Neuronal stem cell (in vitro differentiated cells): ENCODE measurements at regions not wholly inside any gene's neighbourhood (a gene's known extent, or its start where the extent isn't known, plus 50 kb on each side); places are given as distances from the start of the nearest gene placed in this dataset.

Experiments
- DNase-seq: peaks from one replicate; pipeline ENCODE4 v3.0.0-alpha.2; 2013; ENCODE audit warnings: low spot score
- H2AFZ ChIP-seq: one replicate; pipeline ENCODE4 v1.6.1; 2013; ENCODE audit warnings: mild to moderate bottlenecking, low read length, inconsistent platforms
- H2AK5ac ChIP-seq: 2 replicates; pipeline ENCODE4 v1.6.1; 2013; ENCODE audit warnings: low read depth, mild to moderate bottlenecking, inconsistent platforms, low read length, moderate library complexity, mixed read lengths
- H2BK120ac ChIP-seq: 2 replicates; pipeline ENCODE4 v1.6.1; 2013; ENCODE audit warnings: low read depth, mild to moderate bottlenecking, inconsistent platforms, low read length, moderate library complexity, mixed read lengths
- H2BK12ac ChIP-seq: one replicate; pipeline ENCODE4 v1.6.1; 2013; ENCODE audit warnings: low read length, inconsistent platforms
- H2BK15ac ChIP-seq: 2 replicates; pipeline ENCODE4 v1.6.1; 2013; ENCODE audit warnings: mild to moderate bottlenecking, low read length, inconsistent platforms, mixed read lengths
- H2BK5ac ChIP-seq: one replicate; pipeline ENCODE4 v1.6.1; 2013; ENCODE audit warnings: inconsistent platforms, mild to moderate bottlenecking, low read length, moderate library complexity
- H3K14ac ChIP-seq: one replicate; pipeline ENCODE4 v1.6.1; 2013; ENCODE audit warnings: low read length, inconsistent platforms
- H3K18ac ChIP-seq: 2 replicates; pipeline ENCODE4 v1.6.1; 2013; ENCODE audit warnings: low read length, inconsistent platforms
- H3K23ac ChIP-seq: 2 replicates; pipeline ENCODE4 v1.6.1; 2013; ENCODE audit warnings: low read depth, mild to moderate bottlenecking, mixed read lengths, low read length, inconsistent platforms; ENCODE audit not compliant: poor library complexity
- H3K27ac ChIP-seq: replicated peaks from 3 replicates; pipeline ENCODE4 v1.5.1; 2013; ENCODE audit warnings: low read length, inconsistent platforms
- H3K27me3 ChIP-seq, 3 experiments: 2 replicates each; pipeline ENCODE4 v1.6.1; 2013; ENCODE audit warnings: low read length in 3 of 3, mild to moderate bottlenecking in 2 of 3, inconsistent platforms in 1 of 3, low read depth in 1 of 3, mixed read lengths in 1 of 3, moderate library complexity in 1 of 3; ENCODE audit not compliant: control insufficient read depth in 3 of 3, insufficient read depth in 3 of 3
- H3K36me3 ChIP-seq, 2 donors: replicated peaks in 1 of 2; 2 replicates each; pipeline ENCODE4 v1.6.1; 2013; ENCODE audit warnings: low read length in 2 of 2; ENCODE audit not compliant: control insufficient read depth in 2 of 2, insufficient read depth in 2 of 2
- H3K4ac ChIP-seq: 2 replicates; pipeline ENCODE4 v1.6.1; 2013; ENCODE audit warnings: inconsistent platforms, mild to moderate bottlenecking, low read length, moderate library complexity
- H3K4me1 ChIP-seq, 2 donors: 1 replicate in 1 of 2; 2 replicates in 1 of 2; pipeline ENCODE4 v1.6.1; 2013; ENCODE audit warnings: low read length in 2 of 2, low read depth in 1 of 2; ENCODE audit not compliant: control insufficient read depth in 2 of 2, insufficient read depth in 1 of 2
- H3K4me2 ChIP-seq: one replicate; pipeline ENCODE4 v1.6.1; 2013; ENCODE audit warnings: mild to moderate bottlenecking, low read length, inconsistent platforms; ENCODE audit not compliant: insufficient read depth, poor library complexity, severe bottlenecking
- H3K4me3 ChIP-seq, 2 donors: 2 replicates each; pipeline ENCODE4 v1.5.1; 2013; ENCODE audit warnings: low read length in 2 of 2, mild to moderate bottlenecking in 2 of 2, inconsistent platforms in 1 of 2, moderate library complexity in 1 of 2
- H3K79me1 ChIP-seq: one replicate; pipeline ENCODE4 v1.6.1; 2013; ENCODE audit warnings: low read depth, mild to moderate bottlenecking, inconsistent platforms, low read length, moderate library complexity
- H3K9ac ChIP-seq: one replicate; pipeline ENCODE4 v1.6.1; 2013; ENCODE audit warnings: mild to moderate bottlenecking, low read depth, low read length, inconsistent platforms; ENCODE audit not compliant: poor library complexity
- H3K9me3 ChIP-seq, 2 donors: replicated peaks in 1 of 2; 2 replicates each; pipeline versions ENCODE3 to v1.6.1; 2013; ENCODE audit warnings: low read length in 2 of 2, mild to moderate bottlenecking in 2 of 2, inconsistent platforms in 1 of 2, low read depth in 1 of 2, mixed read lengths in 1 of 2, moderate library complexity in 1 of 2; ENCODE audit not compliant: control insufficient read depth in 2 of 2, insufficient read depth in 1 of 2
- H4K8ac ChIP-seq: one replicate; pipeline ENCODE4 v1.6.1; 2013; ENCODE audit warnings: low read depth, mild to moderate bottlenecking, inconsistent platforms, low read length, moderate library complexity
- H4K91ac ChIP-seq: one replicate; pipeline ENCODE4 v1.6.1; 2013; ENCODE audit warnings: low read length, low read depth, mild to moderate bottlenecking, inconsistent platforms; ENCODE audit not compliant: poor library complexity
- WGBS, 2 donors: extraction: QIAGEN DNeasy Blood & Tissue Kit; methylation state at CpG; one replicate each; pipeline ENCODE4 v1.1.7; 2013; ENCODE audit warnings: missing lambda C conversion rate in 2 of 2, mixed read lengths in 1 of 2; ENCODE audit not compliant: insufficient read length in 2 of 2, insufficient replicate concordance in 1 of 2; ENCODE audit errors: extremely low coverage in 2 of 2; 5-methylcytosine and 5-hydroxymethylcytosine counted together

DNA sequence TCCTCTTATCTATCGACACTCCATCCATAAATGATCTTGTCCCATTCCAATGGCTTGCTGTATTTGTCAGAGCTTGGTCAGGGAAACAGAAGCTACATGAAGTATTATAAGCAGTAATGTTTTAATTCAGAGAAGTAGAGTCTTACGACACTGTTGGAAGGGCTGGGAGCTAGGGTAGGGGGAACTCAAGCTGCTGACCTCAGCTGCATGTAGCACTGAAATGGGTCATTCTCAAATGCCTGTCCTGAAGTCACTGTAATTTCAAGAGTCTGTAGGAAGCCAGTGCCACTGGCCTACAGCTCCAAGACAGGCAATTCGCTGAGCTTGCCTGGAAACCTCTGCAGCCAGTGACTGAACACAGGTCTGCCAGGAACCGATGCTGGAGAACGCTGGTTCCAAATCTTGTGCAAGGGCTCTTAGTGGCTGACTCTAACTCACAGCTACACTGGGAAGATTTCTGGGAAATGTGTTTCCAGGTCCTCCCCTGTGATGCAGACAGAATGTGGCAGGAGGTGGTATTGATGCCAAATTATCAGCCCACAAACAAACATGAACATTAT, 532.4 kb downstream of the CCDC171 start:
- DNase-seq = no peak
- H3K23ac ChIP-seq = no peak overlapping the region
- WGBS, 2 donors = no CpG with 5 or more reads among the region's 5 CpGs

DNA sequence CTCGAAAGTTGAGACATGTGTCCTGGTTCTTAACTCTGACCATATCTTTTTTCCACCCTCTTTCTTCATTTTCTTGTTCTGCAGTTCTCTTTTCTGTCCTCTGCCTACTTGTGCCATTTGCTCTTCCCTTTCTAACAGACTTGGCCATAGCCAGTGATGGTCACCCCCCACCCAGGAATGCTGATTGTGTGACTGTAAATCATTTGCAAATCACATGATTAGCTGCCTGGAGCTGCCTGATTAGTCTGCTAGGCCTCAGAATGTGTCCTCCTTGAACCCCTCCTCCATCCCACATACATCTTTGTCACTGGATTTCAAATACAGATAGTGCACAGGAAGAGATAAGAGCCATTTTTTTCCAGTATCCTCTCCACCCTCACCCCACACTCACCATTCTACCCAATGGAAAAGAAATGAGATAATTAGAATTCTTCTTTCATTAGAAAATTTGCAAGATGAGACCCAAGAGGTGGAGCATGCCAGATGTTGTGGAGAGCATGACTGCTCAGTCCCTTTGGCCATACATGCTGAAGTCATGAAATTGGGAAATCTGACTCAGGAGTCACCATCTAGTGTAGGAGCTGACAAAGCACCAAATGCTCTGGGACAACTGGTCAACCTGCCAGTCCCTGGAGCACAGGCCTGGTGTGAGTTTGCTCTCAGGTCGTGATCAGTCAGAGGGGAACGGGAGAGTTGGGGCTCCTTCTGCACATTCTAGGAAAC, 538.2 kb downstream of the CCDC171 start:
- H2BK12ac ChIP-seq = no peak overlapping the region
- H3K36me3 ChIP-seq = no peaks in the 10 kb centered on the region
- H3K9me3 ChIP-seq = no peaks in the 10 kb centered on the region
- no peak overlapping the region for H3K14ac ChIP-seq
- no peak overlapping the region for H3K4me2 ChIP-seq
- no peak overlapping the region for H2AFZ ChIP-seq
- H3K27ac ChIP-seq = no peak overlapping the region
- no peak overlapping the region for H3K9ac ChIP-seq
- H3K18ac ChIP-seq = no peak overlapping the region
- no peak overlapping the region for H2BK15ac ChIP-seq
- no peaks in the 10 kb centered on the region for H3K27me3 ChIP-seq
- no peak overlapping the region for H3K23ac ChIP-seq
- H3K4me3 ChIP-seq = no peak overlapping the region
- no peak overlapping the region for H4K8ac ChIP-seq
- no peak overlapping the region for H2BK5ac ChIP-seq
- DNase-seq = no peak
- H3K4ac ChIP-seq = no peak overlapping the region
- peaks cover 0 to 3% of the 10 kb centered on the region in 2 donors for H3K4me1 ChIP-seq
- H3K79me1 ChIP-seq = no peaks in the 10 kb centered on the region
- no peak overlapping the region for H2AK5ac ChIP-seq
- no CpG with 5 or more reads among the region's 3 CpGs for WGBS, 2 donors
- no peak overlapping the region for H2BK120ac ChIP-seq
- H4K91ac ChIP-seq = no peak overlapping the region

More for the DNA sequence above, 532.4 kb downstream of the CCDC171 start:
- Histone ChIP-seq H3K79me1 (no peaks in the 10 kb centered on the region), H3K27me3 (no peaks in the 10 kb centered on the region), H2BK12ac (no peak overlapping the region), H2BK15ac (no peak overlapping the region), H3K4me2 (no peak overlapping the region), H3K14ac (no peak overlapping the region), H2AFZ (no peak overlapping the region), H3K4ac (no peak overlapping the region), H2BK5ac (no peak overlapping the region), H3K27ac (no peak overlapping the region), H2AK5ac (no peak overlapping the region), H3K4me3 (no peak overlapping the region), H3K18ac (no peak overlapping the region), H3K4me1 (no peaks in the 10 kb centered on the region), H4K8ac (no peak overlapping the region), H4K91ac (no peak overlapping the region), H2BK120ac (no peak overlapping the region), H3K9me3 (no peaks in the 10 kb centered on the region), H3K36me3 (no peaks in the 10 kb centered on the region), H3K9ac (no peak overlapping the region)

DNA sequence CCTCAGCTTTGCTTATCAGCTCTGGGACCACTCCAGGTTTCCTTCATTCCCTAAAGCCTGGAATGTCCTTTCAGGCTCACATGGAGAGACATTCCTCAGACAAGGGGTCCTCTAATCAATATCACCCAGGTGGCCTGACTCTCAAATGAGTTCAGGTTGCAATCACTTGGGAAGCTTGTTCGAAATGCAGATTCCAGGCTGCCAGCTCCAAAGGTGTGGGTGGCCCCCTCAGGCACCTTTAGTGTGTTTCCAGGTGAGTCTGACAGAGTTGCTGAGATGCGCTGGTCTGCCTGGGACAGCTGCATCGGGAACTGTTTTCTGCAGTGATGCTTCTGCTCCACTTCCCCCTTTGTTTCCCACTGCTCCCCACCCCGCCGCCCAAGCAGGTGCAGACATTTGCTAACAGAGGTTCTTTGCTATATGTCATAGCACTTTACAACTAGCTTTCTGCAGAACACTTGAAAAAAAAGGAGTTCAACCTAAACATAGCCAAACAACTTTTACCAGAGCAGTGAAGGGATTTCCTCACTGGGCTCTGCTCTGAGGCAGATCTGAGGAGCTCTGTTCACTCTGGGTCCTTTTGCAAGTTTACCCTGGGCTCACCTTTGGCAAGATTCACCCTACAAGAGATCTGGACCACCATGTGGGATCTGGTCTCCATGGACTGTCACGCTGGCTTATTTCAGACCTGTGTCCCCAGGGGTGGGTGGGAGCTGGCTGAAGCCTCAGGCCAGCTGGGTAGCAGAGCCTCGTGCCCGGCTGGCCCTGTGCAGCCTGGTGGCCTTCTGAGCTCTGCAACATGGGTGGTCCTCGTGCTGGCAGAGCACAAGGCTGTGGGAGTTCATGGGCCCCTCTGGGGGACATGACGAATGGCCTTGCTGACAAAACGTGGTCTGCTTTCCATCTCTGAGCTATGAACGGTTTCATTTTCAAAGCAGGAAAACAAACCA, 539.6 kb downstream of the CCDC171 start:
- Histone ChIP-seq H3K4me3 (no peak overlapping the region), H3K27ac (no peak overlapping the region), H4K8ac (no peak overlapping the region), H3K4ac (no peak overlapping the region), H4K91ac (no peak overlapping the region), H3K4me1 (peaks cover 0 to 3% of the 10 kb centered on the region in 2 donors), H2BK120ac (no peak overlapping the region), H3K9ac (no peak overlapping the region), H3K79me1 (no peaks in the 10 kb centered on the region), H2BK12ac (no peak overlapping the region), H2BK15ac (no peak overlapping the region), H3K23ac (no peak overlapping the region), H3K27me3 (no peaks in the 10 kb centered on the region), H3K18ac (no peak overlapping the region), H2AK5ac (no peak overlapping the region), H3K9me3 (no peaks in the 10 kb centered on the region), H3K36me3 (no peaks in the 10 kb centered on the region), H3K4me2 (no peak overlapping the region), H2BK5ac (no peak overlapping the region), H2AFZ (no peak overlapping the region), H3K14ac (peak overlapping the region; percentile 0)
- DNase-seq = no peak
- no CpG with 5 or more reads among the region's 12 CpGs for WGBS, 2 donors

DNA sequence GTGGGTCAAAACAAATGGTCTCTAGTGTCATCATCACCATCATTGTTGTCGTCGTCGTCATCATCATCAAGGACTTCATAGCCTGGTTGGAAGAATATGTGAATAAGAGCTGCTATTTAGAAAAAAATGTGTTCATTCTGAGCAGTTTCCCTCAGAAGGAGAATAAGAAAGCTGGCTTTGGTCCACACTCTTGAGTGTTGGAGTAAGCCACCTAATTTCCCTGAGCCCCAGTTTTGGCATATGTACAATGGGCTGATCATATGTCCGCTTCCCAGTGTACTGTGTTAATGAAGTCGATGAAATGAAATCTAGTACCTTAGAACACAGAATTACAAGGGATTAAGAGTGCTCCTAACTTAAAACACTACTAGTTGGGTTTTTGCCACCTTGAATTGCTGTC, 545.5 kb downstream of the CCDC171 start:
- no peak overlapping the region for H3K14ac ChIP-seq
- H2BK12ac ChIP-seq = no peak overlapping the region
- no peak overlapping the region for H3K4me2 ChIP-seq
- H4K8ac ChIP-seq = no peak overlapping the region
- H3K4ac ChIP-seq = no peak overlapping the region
- H2AK5ac ChIP-seq = no peak overlapping the region
- H3K4me3 ChIP-seq = no peak overlapping the region
- no peaks in the 10 kb centered on the region for H3K36me3 ChIP-seq
- H2BK5ac ChIP-seq = no peak overlapping the region
- peaks cover 16 to 18% of the 10 kb centered on the region in 2 donors for H3K4me1 ChIP-seq
- no peak overlapping the region for H4K91ac ChIP-seq
- H3K27me3 ChIP-seq = no peaks in the 10 kb centered on the region
- WGBS, 2 donors = no CpG with 5 or more reads among the region's 5 CpGs
- no peak overlapping the region for H2AFZ ChIP-seq
- H2BK120ac ChIP-seq = no peak overlapping the region
- no peak overlapping the region for H3K9ac ChIP-seq
- H3K18ac ChIP-seq = no peak overlapping the region
- H3K23ac ChIP-seq = no peak overlapping the region
- peaks cover 0 to 2% of the 10 kb centered on the region in 2 donors for H3K9me3 ChIP-seq
- H3K79me1 ChIP-seq = no peaks in the 10 kb centered on the region
- H3K27ac ChIP-seq = no peak overlapping the region
- no peak overlapping the region for H2BK15ac ChIP-seq
- DNase-seq = no peak
